NCI-H1105 (cell line): ENCODE measurements at regions not wholly inside any gene's neighbourhood (a gene's known extent, or its start where the extent isn't known, plus 50 kb on each side); places are given as distances from the start of the nearest gene placed in this dataset.
"Not testable (repeated sequence)": the region's sequence is repeated elsewhere in the genome, so short reads cannot be mapped to it uniquely, and the experiment has no call there.

ENCODE experiments used
- DNase-seq: peaks from one replicate; lab custom pipeline; 2025; lab: John Stamatoyannopoulos, UW

DNA sequence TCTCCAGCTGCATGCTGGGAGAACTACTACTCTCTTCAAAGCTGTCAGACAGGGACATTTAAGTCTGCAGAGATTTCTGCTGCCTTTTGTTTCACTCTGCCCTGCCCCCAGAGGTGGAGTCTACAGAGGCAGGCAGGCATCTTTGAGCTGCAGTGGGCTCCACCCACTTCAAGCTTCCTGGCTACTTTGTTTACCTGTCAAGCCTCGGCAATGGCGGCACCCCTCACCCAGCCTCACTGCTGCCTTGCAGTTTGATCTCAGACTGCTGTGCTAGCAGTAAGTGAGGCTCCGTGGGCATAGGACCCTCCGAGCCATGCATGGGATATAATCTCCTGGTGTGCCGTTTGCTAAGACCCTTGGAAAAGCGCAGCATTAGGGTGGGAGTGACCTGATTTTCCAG is 61.7 kb downstream of the DMRTA1 start:
- not testable (repeated sequence) for DNase-seq

DNA sequence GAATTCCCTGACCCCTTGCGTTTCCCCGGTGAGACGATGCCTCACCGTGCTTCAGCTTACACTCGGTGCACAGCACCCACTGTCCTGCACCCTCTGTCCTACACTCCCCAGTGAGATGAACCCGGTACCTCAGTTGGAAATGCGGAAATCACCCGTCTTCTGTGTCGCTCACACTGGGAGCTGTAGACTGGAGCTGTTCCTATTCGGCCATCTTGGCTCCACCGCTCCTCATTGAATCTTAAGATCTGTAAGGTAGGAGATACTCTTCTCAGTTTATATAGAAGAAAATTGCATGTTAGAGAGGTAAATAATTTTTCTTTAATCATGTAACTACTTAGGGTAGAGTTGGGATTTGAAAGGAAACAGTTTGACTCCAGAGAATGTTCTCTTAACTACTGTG is 62.2 kb downstream of the DMRTA1 start:
- no peak for DNase-seq

- DNase-seq, result no peak
Observed at GRCh38 chr9:22512495-22512894, 65.9 kb downstream of the DMRTA1 start.

GRCh38 chr9:22514871-22515270 is 68.2 kb downstream of the DMRTA1 start:
- no peak for DNase-seq

DNA sequence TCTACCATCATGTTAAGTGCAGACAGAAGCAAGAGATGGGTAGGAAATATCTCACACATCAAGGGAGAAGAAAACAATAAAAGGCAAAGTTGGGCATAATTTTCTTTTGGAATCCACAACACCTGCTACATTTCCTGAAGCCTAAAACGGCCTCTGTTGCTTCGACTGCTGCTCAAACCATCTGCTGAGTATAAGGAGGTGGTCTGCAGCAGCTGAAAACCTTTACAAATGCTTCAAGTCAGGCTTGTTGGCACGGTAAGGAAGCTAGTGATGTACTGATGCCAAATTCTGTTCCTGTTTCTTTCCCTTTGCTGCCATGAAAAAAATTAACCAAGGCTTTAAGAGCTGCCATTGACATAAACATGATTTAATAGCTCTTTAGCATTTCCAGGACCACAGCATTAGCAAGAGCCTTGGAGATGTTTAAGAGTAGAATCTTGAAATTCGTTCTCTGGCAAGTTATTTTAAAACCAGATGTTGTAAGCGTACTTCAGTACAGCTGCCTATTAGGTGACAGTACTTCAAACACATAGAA is 75.6 kb downstream of the DMRTA1 start:
- DNase-seq, result no peak

DNA sequence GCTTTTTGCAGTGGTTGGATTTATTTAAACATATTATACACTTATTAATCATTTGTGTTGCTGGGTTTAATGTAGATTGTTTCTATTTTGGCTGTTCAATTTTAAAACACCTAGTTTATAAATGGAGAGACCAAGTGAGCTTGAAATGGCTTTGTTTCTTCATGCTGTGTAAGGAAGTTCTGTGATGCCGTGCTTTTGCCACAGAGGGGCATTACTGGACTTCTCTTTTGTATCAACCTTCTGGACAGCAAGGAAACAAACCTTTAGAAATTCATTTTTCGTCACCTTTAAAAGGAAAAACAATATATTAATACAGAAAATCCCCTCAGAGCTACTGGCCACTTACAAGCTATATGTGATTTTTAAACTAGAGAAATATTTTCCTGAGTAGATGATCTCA is 81.9 kb downstream of the DMRTA1 start:
- no peak for DNase-seq

GRCh38 chr9:22529426-22530199 is 83.0 kb downstream of the DMRTA1 start:
- no peak for DNase-seq

GRCh38 chr9:22535780-22536179 is 89.2 kb downstream of the DMRTA1 start:
- DNase-seq, result no peak

DNA sequence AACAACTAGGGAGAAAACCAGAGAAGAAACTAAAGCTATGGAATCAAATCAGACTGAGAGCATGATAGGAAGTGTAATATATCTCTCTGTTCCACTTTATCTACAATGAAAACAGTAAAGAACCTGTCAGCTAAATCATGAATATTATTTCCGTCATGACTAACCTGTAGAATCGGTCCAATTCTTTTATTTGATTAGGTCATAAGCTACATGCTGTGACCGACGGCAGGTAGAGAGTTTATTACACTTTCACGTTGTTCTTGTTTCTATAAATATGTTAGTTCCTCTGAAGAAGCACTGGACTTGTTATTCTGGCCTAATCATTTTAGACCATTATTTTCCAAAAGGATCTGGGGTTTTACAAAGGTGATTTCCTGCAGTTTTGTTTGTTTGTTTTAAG is 91.1 kb downstream of the DMRTA1 start:
- no peak for DNase-seq

DNA sequence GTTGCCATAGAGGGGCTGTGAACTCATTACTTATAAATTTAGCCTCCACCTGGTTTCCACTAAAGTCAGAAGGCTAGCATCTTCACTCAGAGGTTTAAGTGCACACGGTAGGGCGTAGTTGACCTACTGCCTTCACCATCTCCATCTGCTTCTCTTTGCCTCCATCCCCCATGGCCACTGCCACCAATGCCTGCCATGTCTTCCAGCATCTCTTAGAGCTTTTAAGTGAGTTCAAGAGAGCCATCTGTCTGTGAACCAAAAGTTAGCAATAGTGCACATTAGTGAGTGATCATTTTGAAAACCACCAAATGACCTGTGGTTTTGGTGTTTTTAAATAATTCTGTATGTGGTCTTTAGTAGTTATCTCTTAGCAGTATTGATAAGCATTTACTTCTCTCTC is 102.0 kb downstream of the DMRTA1 start:
- no peak for DNase-seq

GRCh38 chr9:22574740-22575139 is 128.1 kb downstream of the DMRTA1 start:
- DNase-seq, result no peak

DNA sequence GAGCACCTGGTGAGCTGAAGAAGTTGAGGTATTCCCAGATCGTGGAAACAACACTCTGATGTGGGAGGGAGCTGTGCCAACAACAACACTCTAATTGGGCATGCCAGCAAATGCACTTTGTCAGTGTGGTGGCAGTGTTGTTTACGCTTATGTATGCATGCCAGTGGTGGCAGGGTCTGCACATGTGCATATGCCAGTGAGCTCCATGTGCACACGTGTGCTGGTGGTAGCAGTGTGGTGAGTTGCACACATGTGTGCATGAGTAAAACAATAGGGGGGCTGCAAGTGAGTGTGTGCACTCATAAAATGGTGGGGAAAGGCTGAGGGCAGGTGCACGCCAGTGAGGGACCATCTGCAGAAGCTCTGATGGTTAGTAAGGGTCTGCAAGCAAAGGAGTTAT is 134.2 kb downstream of the DMRTA1 start:
- DNase-seq, result no peak

GRCh38 chr9:22582221-22582620 is 135.6 kb downstream of the DMRTA1 start:
- DNase-seq, result no peak

DNA sequence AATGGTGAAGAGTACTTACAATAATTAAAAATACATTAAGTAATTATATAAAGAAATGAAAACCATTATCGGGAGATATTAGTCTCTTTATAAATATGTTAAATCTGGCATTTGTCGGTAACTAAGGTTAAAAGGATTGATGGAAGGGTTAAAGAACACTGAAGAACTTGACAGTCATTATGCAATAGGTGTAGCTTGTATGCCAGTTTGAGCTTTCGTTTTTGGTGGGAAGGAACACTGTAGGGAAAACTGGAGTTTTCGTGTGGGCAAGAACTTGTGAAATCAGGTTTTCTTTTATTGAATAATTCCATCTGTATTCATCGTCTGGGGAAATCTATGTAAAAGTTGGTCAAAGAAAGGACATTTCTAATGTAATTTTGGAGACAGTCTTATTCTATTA is 142.3 kb downstream of the DMRTA1 start:
- no peak for DNase-seq

- DNase-seq, result no peak
Observed at GRCh38 chr9:22590336-22591033, 143.9 kb downstream of the DMRTA1 start.

DNA sequence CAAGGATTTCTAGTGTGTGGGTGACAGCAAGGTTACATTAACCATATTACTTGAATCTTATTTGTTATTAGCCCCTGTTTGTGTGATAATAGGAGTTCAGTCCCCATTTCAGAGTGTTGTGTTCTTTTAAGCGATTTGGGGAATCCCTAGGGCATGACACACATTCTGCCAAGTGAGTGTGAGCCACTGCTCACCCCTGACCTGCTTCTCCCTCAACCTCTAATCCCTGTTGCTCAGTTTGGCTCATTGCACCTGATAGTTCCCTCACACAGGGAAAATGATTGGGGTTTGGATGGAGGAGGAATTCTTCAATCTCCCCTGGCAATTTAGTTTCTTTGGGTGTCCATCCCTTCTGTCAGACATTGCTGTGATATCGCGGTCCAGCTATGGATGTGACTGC is 149.2 kb downstream of the DMRTA1 start:
- DNase-seq, result no peak

DNA sequence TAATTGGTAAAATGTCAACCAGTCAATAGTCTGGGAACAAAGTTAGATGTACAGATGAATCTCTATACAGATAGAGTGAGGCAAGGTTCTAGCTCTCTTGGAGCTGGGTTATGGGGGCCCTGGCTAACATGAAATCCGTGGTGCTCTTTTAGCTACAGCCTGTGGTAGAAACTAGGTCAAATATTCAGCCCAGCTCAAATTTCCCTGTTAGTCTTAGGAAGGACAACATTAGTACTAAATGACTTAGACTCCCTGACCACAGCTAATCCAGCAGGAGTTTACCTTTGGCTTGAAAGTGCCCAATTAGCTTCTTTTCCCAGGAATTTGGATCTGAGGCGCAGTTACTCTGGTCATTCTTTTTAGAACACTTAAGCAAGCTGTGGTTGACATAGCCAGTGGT is 170.5 kb downstream of the DMRTA1 start:
- DNase-seq, result no peak

DNA sequence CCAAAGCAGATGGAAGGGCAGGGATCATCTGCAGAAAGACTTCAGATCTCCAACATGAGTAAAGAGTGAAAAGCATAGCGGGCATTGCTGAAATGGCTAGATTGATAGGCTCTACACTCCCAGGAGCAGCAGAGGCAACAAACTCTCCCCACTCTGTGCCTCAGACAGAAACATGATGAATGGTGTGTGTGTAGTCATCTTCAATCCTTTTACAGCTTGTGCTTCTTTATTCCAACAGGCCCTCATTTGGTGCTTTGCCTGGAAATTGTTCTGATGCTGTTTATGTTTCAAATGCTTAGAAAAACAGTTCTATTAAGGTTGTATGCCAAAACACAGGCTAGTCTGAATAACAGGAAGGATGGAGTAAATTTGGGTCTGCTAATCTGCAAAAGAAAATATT is 176.2 kb downstream of the DMRTA1 start:
- DNase-seq, result no peak

DNA sequence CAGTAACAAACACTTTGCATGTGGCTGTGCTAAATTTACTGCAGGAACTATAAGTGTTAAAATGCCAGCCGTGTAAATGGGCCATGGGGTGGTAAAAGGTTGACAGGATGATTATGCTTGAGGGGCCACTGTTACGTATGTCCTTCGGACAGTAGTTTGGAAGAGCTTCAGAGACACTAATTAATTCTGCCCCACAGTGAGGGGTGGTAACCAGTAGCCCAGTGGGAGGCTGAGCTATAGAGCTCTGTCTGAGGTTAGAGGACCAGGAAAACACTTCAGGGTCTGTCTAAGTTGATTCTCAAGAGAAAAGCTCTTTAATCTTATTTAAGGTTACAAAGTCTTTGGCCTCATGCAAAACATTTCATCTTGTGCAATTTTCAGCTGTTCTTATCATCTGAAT is 176.6 kb downstream of the DMRTA1 start:
- no peak for DNase-seq

GRCh38 chr9:22625540-22625939 is 178.9 kb downstream of the DMRTA1 start:
- no peak for DNase-seq

GRCh38 chr9:22643541-22643940 is 196.9 kb downstream of the DMRTA1 start:
- DNase-seq, result no peak

DNA sequence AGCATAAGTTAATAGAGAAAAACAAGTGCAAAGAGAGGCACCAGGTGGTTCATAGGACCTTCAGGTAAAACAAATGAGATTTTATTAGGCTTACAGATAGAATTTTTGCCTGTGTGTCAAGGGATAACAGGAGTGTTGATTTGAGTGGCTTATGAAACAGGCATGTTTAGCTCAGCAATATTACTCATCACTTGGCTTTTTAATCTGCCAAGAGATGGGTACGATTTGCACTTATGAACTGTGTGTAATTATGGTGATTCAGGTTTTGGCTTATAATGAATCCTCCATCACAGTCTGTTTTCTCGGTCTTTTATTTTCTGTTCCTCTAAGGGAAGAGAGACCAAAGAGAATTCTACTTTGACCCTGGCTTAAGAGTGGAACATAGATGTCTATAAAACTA is 199.3 kb downstream of the DMRTA1 start:
- no peak for DNase-seq

DNA sequence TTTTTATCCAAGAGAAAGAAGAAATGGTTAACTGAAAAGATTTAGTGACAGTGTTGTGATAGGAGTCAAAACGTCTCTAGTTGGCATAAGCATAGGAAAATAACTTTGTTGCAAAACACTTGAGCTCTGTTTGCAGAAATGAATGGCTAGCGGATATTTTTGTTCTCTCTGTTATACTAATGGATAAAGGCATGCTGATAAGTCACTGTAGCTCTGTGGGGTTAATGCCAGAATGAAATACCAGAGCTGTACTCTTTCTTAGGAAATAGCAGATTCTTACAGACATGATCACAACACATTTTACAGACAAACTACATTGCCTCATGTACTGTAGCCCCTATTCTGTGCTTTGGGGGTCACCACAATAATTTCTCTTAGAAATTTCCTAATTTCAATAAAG is 202.8 kb downstream of the DMRTA1 start:
- no peak for DNase-seq

DNA sequence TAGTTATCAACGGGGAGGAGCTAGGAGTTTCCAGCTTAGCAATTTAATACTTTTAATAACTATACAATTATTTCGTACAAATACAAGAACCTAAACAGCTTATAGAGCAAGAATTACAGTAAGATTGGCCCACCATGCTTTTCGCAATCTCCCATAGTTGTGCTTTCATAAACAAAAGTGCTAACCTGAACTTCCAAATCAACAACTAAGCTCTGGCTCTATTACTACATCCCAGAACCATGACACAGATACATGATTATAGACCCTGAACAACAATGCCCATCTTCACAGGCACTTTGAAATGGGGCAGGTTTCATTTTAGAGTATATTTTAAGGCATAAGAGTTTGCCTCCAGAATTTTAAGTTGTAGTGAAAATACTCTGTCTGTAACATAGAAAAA is 203.5 kb downstream of the DMRTA1 start:
- no peak for DNase-seq
